Liver (tissue), 3 donors: ENCODE measurements at regions not wholly inside any gene's neighbourhood (a gene's known extent, or its start where the extent isn't known, plus 50 kb on each side); places are given as distances from the start of the nearest gene placed in this dataset.
A peak's percentile ranks its signal among the peaks of the same experiment; 100 is the strongest.

Experiments used
- ATF3 ChIP-seq: IDR thresholded peaks from 2 replicates; pipeline ENCODE4 v1.6.1; 2016; ENCODE audit warnings: antibody characterized with exemption
- CTCF ChIP-seq: fragments of 150-350 bp; IDR thresholded peaks from 2 replicates; pipeline ENCODE4 v1.5.1; 2017; ENCODE audit warnings: improper control_type of control experiment, low read depth, low read length; ENCODE audit not compliant: missing input control
- JUND ChIP-seq, 2 donors: IDR thresholded peaks; 2 replicates each; pipeline ENCODE4 v1.6.1; 2016; ENCODE audit warnings: antibody characterized with exemption in 2 of 2
- MAX ChIP-seq: IDR thresholded peaks from 2 replicates; pipeline ENCODE4 v1.6.1; 2016; ENCODE audit warnings: antibody characterized with exemption
- RAD21 ChIP-seq, 2 donors: IDR thresholded peaks; 2 replicates each; pipeline ENCODE4 v1.6.1; 2016; ENCODE audit warnings: antibody characterized with exemption in 2 of 2, mild to moderate bottlenecking in 2 of 2
- REST ChIP-seq: IDR thresholded peaks from 2 replicates; pipeline ENCODE4 v1.6.1; 2016; ENCODE audit warnings: antibody characterized with exemption, mild to moderate bottlenecking
- RXRA ChIP-seq, 2 donors: IDR thresholded peaks; 2 replicates each; pipeline ENCODE4 v1.6.1; 2017 to 2018; ENCODE audit warnings: antibody characterized with exemption in 2 of 2, mild to moderate bottlenecking in 1 of 2
- TAF1 ChIP-seq: conservative IDR thresholded peaks from 2 replicates; pipeline ENCODE4 v1.6.1; 2016; ENCODE audit warnings: antibody characterized with exemption, mild to moderate bottlenecking
- donor health status: healthy.
- donor health status: healthy.

GRCh38 chr15:78696436-78696835, 55.4 kb upstream of the CHRNB4 start:
- TF ChIP-seq RAD21 (IDR thresholded peaks at IDR 0.05) (no peak), RXRA (IDR thresholded peaks at IDR 0.05) (peak in 1 of 2 donors; percentile 52), TAF1 (no peak), MAX (no peak), CTCF (no peak), JUND (IDR thresholded peaks at IDR 0.05) (no peak), REST (no peak), ATF3 (no peak)
